Immature natural killer cell (primary cell): ENCODE measurements at regions not wholly inside any gene's neighbourhood (a gene's known extent, or its start where the extent isn't known, plus 50 kb on each side); places are given as distances from the start of the nearest gene placed in this dataset.

ENCODE experiments used
- DNase-seq, 3 donors: peaks; one replicate each; pipeline ENCODE4 v3.0.0; 2022; ENCODE audit warnings: mixed read lengths in 1 of 3
- H3K27ac Mint-ChIP-seq, 6 donors: one replicate each; pipeline ENCODE4 v1.8.0; 2020; ENCODE audit warnings: mixed read lengths in 6 of 6, mild to moderate bottlenecking in 5 of 6, inconsistent platforms in 4 of 6, moderate library complexity in 3 of 6
- H3K27me3 Mint-ChIP-seq, 3 donors: one replicate each; pipeline ENCODE4 v1.8.0; 2020 to 2021; ENCODE audit warnings: low read depth in 3 of 3, mild to moderate bottlenecking in 3 of 3, mixed read lengths in 3 of 3, moderate library complexity in 3 of 3, inconsistent platforms in 1 of 3
- H3K36me3 Mint-ChIP-seq, 3 donors: one replicate each; pipeline ENCODE4 v1.8.0; 2020; ENCODE audit warnings: mixed read lengths in 3 of 3, inconsistent platforms in 2 of 3, mild to moderate bottlenecking in 2 of 3
- H3K4me1 Mint-ChIP-seq, 2 donors: one replicate each; pipeline ENCODE4 v1.8.0; 2020; ENCODE audit warnings: inconsistent platforms in 2 of 2, mild to moderate bottlenecking in 2 of 2, mixed read lengths in 2 of 2, moderate library complexity in 1 of 2
- H3K4me3 Mint-ChIP-seq, 5 donors: one replicate each; pipeline ENCODE4 v1.8.0; 2020; ENCODE audit warnings: mild to moderate bottlenecking in 5 of 5, mixed read lengths in 5 of 5, inconsistent platforms in 3 of 5, moderate library complexity in 3 of 5
- H3K9me3 Mint-ChIP-seq, 6 donors: one replicate each; pipeline ENCODE4 v1.8.0; 2020; ENCODE audit warnings: mild to moderate bottlenecking in 6 of 6, mixed read lengths in 6 of 6, inconsistent platforms in 4 of 6, moderate library complexity in 3 of 6

DNA sequence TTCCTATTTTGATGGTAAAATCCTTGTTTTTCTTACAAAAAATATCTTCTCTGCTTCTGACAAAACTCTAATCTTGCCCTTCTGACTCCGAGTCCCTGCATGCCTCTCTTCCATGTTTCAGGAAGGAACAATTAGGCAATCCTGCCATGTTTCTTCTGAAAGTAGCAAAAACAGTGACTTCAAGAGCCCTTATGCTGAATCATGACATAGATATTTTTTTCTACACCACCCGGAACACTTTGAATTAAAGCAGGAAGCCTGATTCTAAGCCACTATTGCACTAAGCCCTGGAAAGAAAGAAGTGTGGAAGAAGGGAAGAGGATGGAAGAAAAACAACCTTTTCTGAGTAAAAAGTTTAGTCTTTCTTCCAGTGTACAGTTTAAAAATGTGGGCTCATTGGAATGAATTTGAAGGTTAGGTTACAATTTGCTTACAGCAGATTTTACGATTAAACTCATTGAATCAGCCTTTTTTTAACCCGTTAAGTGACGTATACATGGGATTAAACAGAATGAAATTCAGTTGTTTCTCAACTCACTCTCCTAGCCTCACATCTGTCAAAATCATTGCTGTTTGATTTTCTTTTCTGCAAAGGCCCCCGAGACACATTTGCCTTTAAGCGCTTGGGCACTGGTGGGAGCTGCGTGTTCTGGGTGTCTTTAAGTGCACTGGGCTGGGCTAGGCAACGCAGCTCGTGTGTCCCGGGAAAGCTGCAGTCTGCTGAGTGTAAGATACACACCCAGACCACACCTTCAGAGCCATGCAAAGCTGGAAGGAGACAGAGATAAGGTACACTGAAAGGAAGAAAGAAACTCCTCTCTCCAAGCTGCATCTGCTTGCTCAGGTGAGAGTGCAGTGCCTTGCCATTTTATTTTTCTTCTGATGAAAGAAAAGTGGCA, 159.4 kb upstream of the CITED2 start:
- Mint-ChIP-seq H3K4me3 (peak overlapping the region in 2 of 5 donors; percentile 21 to 23), H3K27me3 (peaks cover 0 to 3% (median 2%) of the 10 kb centered on the region in 3 donors), H3K36me3 (no peaks in the 10 kb centered on the region), H3K4me1 (peaks cover 33 to 45% of the 10 kb centered on the region in 2 donors), H3K9me3 (no peaks in the 10 kb centered on the region), H3K27ac (peak overlapping the region in 2 of 6 donors; percentile 69 to 86)
- no peak for DNase-seq

DNA sequence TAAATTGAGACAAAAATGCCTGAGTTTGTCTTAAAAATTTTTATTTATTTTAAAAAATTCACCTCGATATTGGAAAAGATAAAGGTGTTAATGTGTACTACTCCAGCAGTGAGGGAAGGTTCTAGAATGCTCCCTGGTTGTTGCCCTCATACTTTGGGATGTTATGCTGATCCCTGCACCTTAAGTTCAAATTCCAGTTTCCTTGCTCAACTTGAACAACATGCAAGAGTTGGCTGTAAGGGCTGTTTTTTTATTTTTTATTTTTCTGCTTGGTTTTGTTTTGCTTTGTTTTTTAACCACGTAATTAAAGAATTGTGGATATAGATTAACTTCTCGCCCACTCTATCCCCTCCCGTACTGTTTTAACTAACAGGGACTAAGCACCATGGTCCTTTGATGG, 158.7 kb upstream of the CITED2 start:
- no peaks in the 10 kb centered on the region for H3K36me3 Mint-ChIP-seq
- H3K27ac Mint-ChIP-seq, result peak overlapping the region in 1 of 6 donors; percentile 8
- DNase-seq, result no peak
- no peaks in the 10 kb centered on the region for H3K9me3 Mint-ChIP-seq
- peaks cover 33 to 45% of the 10 kb centered on the region in 2 donors for H3K4me1 Mint-ChIP-seq
- H3K4me3 Mint-ChIP-seq, result peak overlapping the region in 1 of 5 donors; percentile 6
- peaks cover 0 to 3% (median 2%) of the 10 kb centered on the region in 3 donors for H3K27me3 Mint-ChIP-seq

DNA sequence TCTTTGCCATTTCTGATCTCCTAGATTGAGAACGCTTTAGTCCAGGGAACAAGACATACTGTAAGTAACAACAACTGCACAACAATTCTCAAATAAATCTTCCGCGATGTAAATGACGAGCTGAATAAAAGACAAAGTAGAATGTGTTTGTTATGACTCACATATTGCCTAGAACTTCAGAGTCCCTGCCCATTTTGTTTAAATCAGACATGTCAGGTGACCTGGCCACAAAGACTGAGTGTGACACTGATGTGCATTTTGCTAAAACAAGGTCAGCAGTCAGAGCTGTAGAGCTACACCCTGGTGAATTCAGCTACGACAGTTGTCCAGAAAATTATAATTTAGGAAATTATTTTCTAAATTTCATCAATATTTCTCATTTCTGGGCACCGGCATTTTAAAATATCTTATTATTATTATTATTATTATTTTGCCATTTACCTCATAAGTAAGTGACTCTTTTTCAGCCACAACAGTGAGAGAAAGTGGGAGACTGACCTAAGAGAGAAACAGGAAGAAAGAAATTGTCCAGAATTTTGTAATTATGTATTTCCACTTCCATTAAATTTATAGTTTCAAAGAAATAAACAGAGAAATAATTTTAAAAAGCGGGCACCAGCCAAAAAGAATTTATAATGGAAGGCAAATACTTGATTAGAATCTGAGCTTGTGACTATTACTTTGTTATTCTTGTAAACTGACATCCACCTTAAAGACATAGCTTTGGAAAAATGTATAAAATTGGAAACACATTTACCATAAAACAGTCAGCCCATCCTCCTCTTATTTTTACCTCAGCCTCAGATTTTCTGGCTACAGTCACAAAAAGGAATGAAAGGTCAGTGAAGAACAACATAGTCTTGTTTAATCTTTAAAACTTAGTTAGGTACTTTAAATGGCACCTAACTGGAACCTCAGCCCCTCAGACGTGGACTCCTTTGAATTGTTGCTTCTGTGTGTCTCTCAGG, 157.0 kb upstream of the CITED2 start:
- peak overlapping the region; percentile 8 to 84 (median 72) for H3K4me3 Mint-ChIP-seq

DNA sequence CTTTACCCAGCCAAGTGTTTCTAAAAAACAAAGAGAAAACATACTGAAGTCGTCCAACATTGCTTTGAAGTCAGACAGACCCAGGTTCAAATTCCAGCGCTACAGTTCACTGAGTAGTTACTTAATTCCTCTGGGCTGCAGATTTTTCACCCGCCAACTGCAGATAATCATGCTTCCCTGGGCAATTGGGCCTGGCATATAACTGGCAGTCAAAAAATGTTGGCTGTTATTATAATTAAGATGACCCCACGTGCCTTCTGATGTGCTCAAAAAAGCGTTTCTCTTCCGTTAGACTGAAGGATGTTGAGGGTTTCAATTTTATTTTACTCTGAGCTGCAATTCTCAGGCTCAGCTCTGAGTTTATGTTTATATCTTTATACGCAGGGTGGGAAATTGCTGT, 156.1 kb upstream of the CITED2 start:
- Mint-ChIP-seq H3K27ac (peak overlapping the region; percentile 38 to 95 (median 90)), H3K4me1 (peaks cover 30 to 37% of the 10 kb centered on the region in 2 donors), H3K27me3 (peaks cover 0 to 3% (median 2%) of the 10 kb centered on the region in 3 donors), H3K9me3 (no peaks in the 10 kb centered on the region), H3K4me3 (peak overlapping the region; percentile 8 to 84 (median 72)), H3K36me3 (no peaks in the 10 kb centered on the region)
- DNase-seq, result peak in 1 of 3 donors; percentile 23

More for the DNA sequence above, 157.0 kb upstream of the CITED2 start:
- peaks cover 33 to 45% of the 10 kb centered on the region in 2 donors for H3K4me1 Mint-ChIP-seq
- peaks cover 0 to 3% (median 2%) of the 10 kb centered on the region in 3 donors for H3K27me3 Mint-ChIP-seq
- DNase-seq, result peak; percentile 27 to 63 (median 32)
- peak overlapping the region; percentile 38 to 95 (median 90) for H3K27ac Mint-ChIP-seq
- no peaks in the 10 kb centered on the region for H3K36me3 Mint-ChIP-seq
- H3K9me3 Mint-ChIP-seq, result no peaks in the 10 kb centered on the region

DNA sequence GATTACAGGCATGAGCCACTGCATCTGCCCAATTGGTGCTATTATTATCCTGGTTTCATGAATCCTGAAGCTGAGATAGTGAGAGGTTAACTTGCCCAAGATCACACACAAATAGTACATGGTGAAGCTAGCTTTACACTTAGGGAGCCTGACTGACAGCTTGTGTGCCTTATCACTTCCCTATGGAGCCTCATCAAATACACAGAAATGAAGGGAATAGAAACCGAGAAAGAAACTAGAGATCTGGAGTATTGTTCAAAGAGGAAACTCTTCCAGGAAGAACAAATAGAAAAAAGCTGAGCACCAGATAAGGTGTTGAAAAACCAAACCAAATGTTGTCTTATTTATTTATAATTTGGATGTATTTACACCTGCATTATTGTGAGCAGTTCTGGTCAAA, 155.0 kb upstream of the CITED2 start:
- Mint-ChIP-seq H3K36me3 (no peaks in the 10 kb centered on the region), H3K4me3 (peak overlapping the region in 1 of 5 donors; percentile 52), H3K4me1 (peaks cover 24 to 27% of the 10 kb centered on the region in 2 donors), H3K9me3 (no peaks in the 10 kb centered on the region), H3K27me3 (peaks cover 0 to 2% (median under 1%) of the 10 kb centered on the region in 3 donors), H3K27ac (peak overlapping the region in 2 of 6 donors; percentile 12 to 85)
- DNase-seq, result no peak

DNA sequence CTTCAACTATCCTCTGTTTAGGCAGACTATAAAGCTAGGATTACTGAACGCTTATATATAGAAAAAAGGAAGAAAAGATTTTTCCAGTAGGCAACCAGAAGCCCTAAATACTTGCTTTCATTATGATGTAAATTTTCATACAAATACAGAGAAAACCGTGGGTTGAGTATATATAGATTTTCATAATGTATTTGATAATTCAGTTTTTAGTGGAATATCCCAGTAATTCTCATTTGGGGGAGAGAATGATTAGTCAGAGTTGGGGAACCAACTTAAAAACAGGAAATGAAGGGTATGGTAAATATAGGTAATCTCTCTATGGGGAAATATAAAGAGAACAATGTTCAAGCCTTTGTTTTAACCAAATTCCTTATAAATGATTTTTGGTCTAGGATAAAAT, 154.0 kb upstream of the CITED2 start:
- H3K9me3 Mint-ChIP-seq, result no peaks in the 10 kb centered on the region
- DNase-seq, result no peak
- peaks cover 0 to 3% (median 0%) of the 10 kb centered on the region in 3 donors for H3K27me3 Mint-ChIP-seq
- no peak overlapping the region for H3K4me3 Mint-ChIP-seq
- no peaks in the 10 kb centered on the region for H3K36me3 Mint-ChIP-seq
- no peak overlapping the region for H3K27ac Mint-ChIP-seq
- peaks cover 14 to 18% of the 10 kb centered on the region in 2 donors for H3K4me1 Mint-ChIP-seq

DNA sequence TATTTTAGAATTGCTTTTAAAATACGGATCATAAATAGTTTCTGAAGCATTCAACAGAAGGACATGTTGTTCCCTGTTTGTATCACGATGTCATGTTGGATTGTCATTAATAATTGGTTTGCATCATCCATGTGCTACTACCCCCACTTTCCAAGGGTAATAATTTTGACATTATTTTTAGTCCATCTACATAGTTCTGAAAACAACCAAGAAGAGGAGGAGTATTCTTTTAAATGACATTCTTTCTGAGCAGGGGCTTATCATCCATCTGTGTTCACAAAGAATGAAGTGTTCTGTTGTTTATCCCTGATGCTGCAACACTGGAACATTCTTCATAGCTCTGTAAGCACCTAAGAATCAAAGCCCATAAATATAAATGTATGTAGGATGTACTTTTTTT, 151.0 kb upstream of the CITED2 start:
- Mint-ChIP-seq H3K36me3 (no peaks in the 10 kb centered on the region), H3K27me3 (peaks cover 0 to 4% (median 1%) of the 10 kb centered on the region in 3 donors), H3K9me3 (no peaks in the 10 kb centered on the region), H3K4me1 (peaks cover under 1 to 1% of the 10 kb centered on the region in 2 donors), H3K27ac (no peak overlapping the region), H3K4me3 (no peak overlapping the region)
- DNase-seq, result no peak

DNA sequence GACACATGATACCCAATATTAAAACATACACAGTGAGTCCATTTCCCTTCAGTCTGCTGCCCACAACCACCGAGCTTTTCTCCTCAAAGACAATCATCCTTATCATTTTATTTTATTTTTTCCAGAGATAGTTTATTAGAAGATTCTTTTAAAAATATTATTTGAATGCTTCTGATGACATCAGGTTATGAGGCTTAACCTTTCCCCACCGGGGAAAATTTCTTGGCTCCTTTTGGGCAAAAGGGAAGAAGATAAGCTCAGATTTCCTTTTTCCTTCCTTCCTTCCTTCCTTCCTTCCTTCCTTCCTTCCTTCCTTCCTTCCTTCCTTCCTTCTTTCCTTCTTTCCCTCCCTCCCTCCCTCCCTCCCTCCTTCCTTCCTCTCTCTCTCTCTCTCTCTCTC, 149.5 kb upstream of the CITED2 start:
- Mint-ChIP-seq H3K27ac (no peak overlapping the region), H3K9me3 (peaks cover 0 to 2% (median 0%) of the 10 kb centered on the region in 6 donors), H3K27me3 (peaks cover 0 to 4% (median 1%) of the 10 kb centered on the region in 3 donors), H3K4me3 (no peak overlapping the region), H3K36me3 (no peaks in the 10 kb centered on the region), H3K4me1 (no peaks in the 10 kb centered on the region)
- DNase-seq, result no peak

DNA sequence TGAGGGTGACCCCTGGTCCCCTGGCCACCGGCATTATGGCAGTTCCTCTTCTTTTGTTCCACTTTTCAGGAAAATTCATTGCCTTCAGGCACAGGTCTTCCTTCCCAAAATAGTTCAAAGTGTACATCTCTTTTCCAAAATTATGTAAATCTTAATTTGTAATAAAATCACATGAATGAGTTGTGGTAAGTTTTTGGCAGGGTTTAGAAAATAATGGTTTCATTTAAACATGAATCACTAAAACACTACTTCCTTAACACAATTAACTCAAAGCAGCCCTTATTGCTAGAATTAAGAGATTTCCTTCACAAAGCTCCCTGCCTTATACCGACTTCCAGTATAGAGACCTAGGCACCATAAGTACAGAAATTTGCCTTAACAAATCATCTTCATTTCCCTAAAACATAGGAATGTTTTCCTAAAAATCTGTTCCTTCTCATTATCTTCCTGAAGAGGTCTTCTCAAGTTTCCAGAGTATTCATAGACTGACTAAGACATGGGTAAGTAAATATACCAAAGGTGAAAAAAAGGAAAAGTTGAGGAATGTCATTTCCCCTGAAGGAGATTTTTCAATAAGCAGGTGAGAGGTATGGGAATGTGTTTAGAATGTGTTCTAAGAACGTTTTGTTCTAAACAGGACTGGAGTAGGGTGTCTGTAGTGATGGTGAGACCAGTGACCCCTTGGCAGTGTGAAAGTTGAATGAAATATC, 148.2 kb upstream of the CITED2 start:
- H3K9me3 Mint-ChIP-seq, result peaks cover 0 to 2% (median 0%) of the 10 kb centered on the region in 6 donors
- peaks cover 1 to 4% (median 2%) of the 10 kb centered on the region in 3 donors for H3K27me3 Mint-ChIP-seq
- H3K27ac Mint-ChIP-seq, result no peak overlapping the region
- no peak overlapping the region for H3K4me3 Mint-ChIP-seq
- no peak for DNase-seq
- no peaks in the 10 kb centered on the region for H3K36me3 Mint-ChIP-seq
- no peaks in the 10 kb centered on the region for H3K4me1 Mint-ChIP-seq

DNA sequence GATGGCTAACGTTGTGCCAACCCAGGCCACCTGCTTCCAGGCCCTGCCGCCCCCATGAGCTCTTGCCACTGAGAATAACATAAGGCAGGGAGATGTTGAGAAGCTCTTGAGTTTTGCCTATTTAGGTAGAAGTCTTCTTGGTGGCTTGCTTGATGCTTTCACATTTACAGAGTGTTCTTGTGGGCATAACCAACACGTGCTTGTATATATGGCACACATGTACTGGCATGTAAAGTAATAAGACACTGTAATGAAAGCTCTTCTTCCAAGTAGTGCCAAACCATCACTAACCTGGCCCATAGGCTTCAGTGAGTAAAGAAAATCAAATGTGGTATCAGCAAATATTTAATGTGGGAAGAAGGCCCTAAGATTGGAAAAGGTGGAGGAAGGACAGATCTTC, 146.9 kb upstream of the CITED2 start:
- no peak overlapping the region for H3K27ac Mint-ChIP-seq
- no peaks in the 10 kb centered on the region for H3K4me1 Mint-ChIP-seq
- no peaks in the 10 kb centered on the region for H3K36me3 Mint-ChIP-seq
- no peak overlapping the region for H3K4me3 Mint-ChIP-seq
- peaks cover 0 to 2% (median 0%) of the 10 kb centered on the region in 6 donors for H3K9me3 Mint-ChIP-seq
- no peak for DNase-seq
- H3K27me3 Mint-ChIP-seq, result peaks cover 1 to 4% (median 2%) of the 10 kb centered on the region in 3 donors

DNA sequence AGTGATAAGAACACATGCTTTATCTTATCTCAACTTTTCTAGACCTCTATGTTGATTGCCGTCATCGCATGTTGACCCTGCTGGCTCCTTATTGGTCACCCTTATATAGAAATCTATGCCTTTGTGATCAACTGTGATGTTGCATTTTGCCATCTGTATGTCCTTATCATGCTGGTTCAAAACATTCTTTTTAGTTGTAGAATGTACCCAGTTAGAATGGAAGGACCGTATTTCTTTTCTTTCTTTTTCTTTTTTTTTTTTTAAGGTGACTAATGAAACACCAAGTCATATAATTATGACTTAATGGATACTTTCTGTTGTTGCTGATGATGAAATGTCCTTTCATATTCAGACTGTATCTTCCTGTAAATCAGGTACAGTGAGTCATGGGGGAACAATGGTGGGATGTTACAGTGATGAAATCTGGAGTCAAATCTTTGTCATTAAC, 145.9 kb upstream of the CITED2 start:
- DNase-seq, result no peak
- Mint-ChIP-seq H3K4me3 (no peak overlapping the region), H3K27me3 (peaks cover 1 to 4% (median 2%) of the 10 kb centered on the region in 3 donors), H3K27ac (no peak overlapping the region), H3K9me3 (peaks cover 0 to 2% (median 0%) of the 10 kb centered on the region in 6 donors), H3K36me3 (no peaks in the 10 kb centered on the region), H3K4me1 (no peaks in the 10 kb centered on the region)

DNA sequence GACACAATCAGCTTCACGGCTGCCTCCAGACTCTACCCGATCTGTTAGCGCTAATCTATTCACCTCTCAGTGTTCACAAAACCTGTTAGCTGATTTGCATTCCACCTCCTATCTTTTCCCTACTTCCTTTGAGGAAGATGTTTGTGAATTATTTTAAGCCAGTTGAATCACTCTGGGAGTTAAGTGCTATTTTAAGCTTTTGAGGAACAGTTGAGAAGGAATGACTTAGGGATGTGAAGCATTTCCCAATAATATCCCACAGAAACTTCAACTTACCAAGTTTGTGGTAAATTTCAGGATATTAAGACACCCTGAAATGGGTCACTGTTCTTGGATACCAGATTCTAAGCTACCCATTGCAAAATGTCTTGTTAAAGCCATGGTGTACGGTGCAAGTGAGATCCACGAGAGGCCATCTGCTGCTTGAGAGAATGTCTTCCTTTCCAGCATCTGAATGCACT, 145.2 kb upstream of the CITED2 start:
- H3K4me3 Mint-ChIP-seq, result no peak overlapping the region
- H3K4me1 Mint-ChIP-seq, result no peaks in the 10 kb centered on the region
- no peak overlapping the region for H3K27ac Mint-ChIP-seq
- peaks cover 0 to 2% (median 0%) of the 10 kb centered on the region in 6 donors for H3K9me3 Mint-ChIP-seq
- peaks cover 1 to 4% (median 2%) of the 10 kb centered on the region in 3 donors for H3K27me3 Mint-ChIP-seq
- no peaks in the 10 kb centered on the region for H3K36me3 Mint-ChIP-seq
- DNase-seq, result no peak

DNA sequence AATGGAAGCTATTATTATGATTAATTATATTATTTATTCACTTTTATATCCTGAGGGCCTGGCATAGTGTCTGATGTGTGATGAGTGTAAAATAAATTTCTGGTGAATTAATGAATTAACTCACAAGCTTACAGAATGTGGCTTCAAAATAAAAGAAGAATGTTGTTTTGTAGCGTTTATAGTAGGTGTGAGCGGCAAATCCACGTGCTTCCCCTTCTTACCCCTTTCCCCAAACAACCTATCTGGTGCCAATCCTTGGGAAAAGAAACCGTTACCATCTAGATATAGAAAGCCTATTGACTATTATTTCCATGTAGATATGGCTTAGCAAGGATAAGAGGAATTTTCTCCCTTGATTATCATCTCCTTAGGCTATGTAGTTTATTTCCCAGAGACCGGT, 144.6 kb upstream of the CITED2 start:
- no peaks in the 10 kb centered on the region for H3K36me3 Mint-ChIP-seq
- H3K4me3 Mint-ChIP-seq, result no peak overlapping the region
- H3K4me1 Mint-ChIP-seq, result no peaks in the 10 kb centered on the region
- no peak overlapping the region for H3K27ac Mint-ChIP-seq
- H3K9me3 Mint-ChIP-seq, result peaks cover 0 to 2% (median 0%) of the 10 kb centered on the region in 6 donors
- no peak for DNase-seq
- peaks cover 1 to 2% (median 2%) of the 10 kb centered on the region in 3 donors for H3K27me3 Mint-ChIP-seq
